Natural killer cell (primary cell): ENCODE measurements at regions not wholly inside any gene's neighbourhood (a gene's known extent, or its start where the extent isn't known, plus 50 kb on each side); places are given as distances from the start of the nearest gene placed in this dataset.

Source experiments
- ATAC-seq, 3 donors: fragments of 150-1000 bp in 2 of 3; fragments of 200-7000 bp in 1 of 3; cut with Tn5 transposase; 1 replicate in 1 of 3; 2 replicates in 2 of 3; pipeline ENCODE4 v1.10.0; 2021; ENCODE audit warnings: mild to moderate bottlenecking in 2 of 3, moderate library complexity in 2 of 3
- DNase-seq, 2 donors: peaks; one replicate each; pipeline versions ENCODE4 v3.0.0 to v3.0.0-alpha.2; 2013 to 2021; ENCODE audit warnings: mixed read lengths in 1 of 2
- H3K27ac ChIP-seq: one replicate; pipeline ENCODE4 v1.5.1; 2013; ENCODE audit warnings: mild to moderate bottlenecking, low read length
- H3K27me3 ChIP-seq: one replicate; pipeline ENCODE4 v1.6.1; 2013; ENCODE audit warnings: low read length; ENCODE audit not compliant: control insufficient read depth, insufficient read depth
- H3K36me3 ChIP-seq: one replicate; pipeline ENCODE4 v1.6.1; 2013; ENCODE audit warnings: low read length; ENCODE audit not compliant: control insufficient read depth, insufficient read depth
- H3K4me1 ChIP-seq: one replicate; pipeline ENCODE4 v1.6.1; 2013; ENCODE audit warnings: low read length; ENCODE audit not compliant: control insufficient read depth, insufficient read depth
- H3K4me3 ChIP-seq: one replicate; pipeline ENCODE4 v1.5.1; 2013; ENCODE audit warnings: low read length
- H3K9me3 ChIP-seq: one replicate; pipeline ENCODE4 v1.6.1; 2013; ENCODE audit warnings: low read length; ENCODE audit not compliant: control insufficient read depth, insufficient read depth
- H3K27ac Mint-ChIP-seq, 2 donors: one replicate each; pipeline ENCODE4 v1.8.0; 2022; ENCODE audit warnings: mild to moderate bottlenecking in 2 of 2, mixed read lengths in 2 of 2, moderate library complexity in 1 of 2
- H3K27me3 Mint-ChIP-seq, 2 donors: one replicate each; pipeline ENCODE4 v1.8.0; 2022; ENCODE audit warnings: low read depth in 2 of 2, mixed read lengths in 2 of 2
- H3K36me3 Mint-ChIP-seq: one replicate; pipeline ENCODE4 v1.8.0; 2022; ENCODE audit warnings: mixed read lengths
- H3K4me1 Mint-ChIP-seq, 2 donors: one replicate each; pipeline ENCODE4 v1.8.0; 2022; ENCODE audit warnings: mixed read lengths in 2 of 2
- H3K4me3 Mint-ChIP-seq: one replicate; pipeline ENCODE4 v1.8.0; 2022; ENCODE audit warnings: mild to moderate bottlenecking, moderate library complexity, mixed read lengths
- H3K9me3 Mint-ChIP-seq, 2 donors: one replicate each; pipeline ENCODE4 v1.8.0; 2022; ENCODE audit warnings: mixed read lengths in 2 of 2
- CTCF ChIP-seq: fragments of 200-600 bp; IDR thresholded peaks from one replicate; pipeline ENCODE4 v1.8.0; 2022; ENCODE audit warnings: antibody characterized with exemption
- WGBS: methylation state at CpG from one replicate; pipeline ENCODE4 v1.1.7; 2013; ENCODE audit warnings: missing lambda C conversion rate; ENCODE audit not compliant: insufficient coverage; 5-methylcytosine and 5-hydroxymethylcytosine counted together
- intact Hi-C: fragments of 100-400 bp; cut with micrococcal nuclease; formaldehyde crosslinking; loops from one replicate; pipeline ENCODE4 v1.14.2; 2022

GRCh38 chr20:55676097-55676496 lies 329.2 kb downstream of the CBLN4 start:
- H3K4me3 ChIP-seq = no peak overlapping the region
- no peaks in the 10 kb centered on the region for H3K27me3 Mint-ChIP-seq

DNA sequence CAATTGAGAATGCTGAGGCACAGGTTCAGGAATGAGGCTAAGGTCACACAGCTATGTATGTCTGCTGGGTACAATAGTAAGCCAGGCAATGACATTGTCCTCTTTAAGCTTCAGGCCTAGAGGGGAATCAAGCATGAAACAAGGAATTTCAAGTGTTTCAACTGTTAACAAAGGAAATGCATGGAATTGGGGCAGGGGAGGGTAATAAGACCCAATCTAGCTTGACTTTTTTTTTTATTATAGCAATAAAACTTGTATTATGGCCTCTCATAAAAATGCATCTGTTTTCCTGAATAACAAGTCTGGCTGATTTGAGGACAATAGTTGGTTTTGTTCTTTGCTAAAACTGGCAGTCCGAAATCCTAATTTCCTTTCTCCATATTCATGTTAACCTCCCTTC lies 336.7 kb downstream of the CBLN4 start:
- Mint-ChIP-seq H3K36me3 (no peaks in the 10 kb centered on the region), H3K27ac (no peak overlapping the region), H3K4me3 (no peak overlapping the region), H3K27me3 (no peaks in the 10 kb centered on the region), H3K9me3 (peaks cover 6 to 11% of the 10 kb centered on the region in 2 donors), H3K4me1 (no peaks in the 10 kb centered on the region)
- ATAC-seq = no peak
- Histone ChIP-seq H3K4me1 (no peaks in the 10 kb centered on the region), H3K4me3 (no peak overlapping the region), H3K36me3 (no peaks in the 10 kb centered on the region), H3K27ac (no peak overlapping the region), H3K9me3 (no peaks in the 10 kb centered on the region), H3K27me3 (no peaks in the 10 kb centered on the region)
- DNase-seq = no peak
- intact Hi-C loops = no loop called here
- no peak for TF ChIP-seq CTCF
- WGBS = no CpG with 5 or more reads among the region's 1 CpG

More at GRCh38 chr20:55676097-55676496, 329.2 kb downstream of the CBLN4 start:
- WGBS = 81% methylated on average over 3 of the region's 5 CpGs
- intact Hi-C loops = no loop called here
- Histone ChIP-seq H3K27ac (no peak overlapping the region), H3K4me1 (no peaks in the 10 kb centered on the region), H3K36me3 (no peaks in the 10 kb centered on the region), H3K27me3 (no peaks in the 10 kb centered on the region), H3K9me3 (no peaks in the 10 kb centered on the region)
- DNase-seq (no peak), ATAC-seq (no peak)
- Mint-ChIP-seq H3K36me3 (no peaks in the 10 kb centered on the region), H3K9me3 (peaks cover 4 to 10% of the 10 kb centered on the region in 2 donors), H3K4me3 (no peak overlapping the region), H3K4me1 (no peaks in the 10 kb centered on the region), H3K27ac (no peak overlapping the region)
- no peak for TF ChIP-seq CTCF

DNA sequence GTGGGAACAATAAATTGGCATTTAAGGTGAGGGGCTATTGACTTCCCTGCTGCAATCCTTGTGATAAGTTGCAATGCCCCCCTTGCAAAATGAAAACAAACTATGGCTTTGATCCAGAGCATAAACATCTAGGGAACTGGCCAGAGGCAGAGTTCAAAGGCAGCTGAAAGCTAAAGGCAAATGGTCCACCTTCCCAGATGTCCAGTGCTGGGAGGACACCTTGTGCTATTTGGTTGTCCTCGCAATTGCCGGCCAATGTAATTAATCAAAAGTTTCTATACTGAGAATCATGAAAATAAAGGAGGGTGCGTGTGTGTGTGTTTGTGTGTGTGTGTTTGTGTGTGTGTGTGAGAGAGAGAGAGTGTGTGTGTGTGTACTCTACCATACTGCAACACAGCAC lies 337.4 kb downstream of the CBLN4 start:
- no peak overlapping the region for H3K4me3 Mint-ChIP-seq
- DNase-seq (no peak), ATAC-seq (no peak)
- 98% methylated on average over 3 of the region's 3 CpGs for WGBS
- H3K36me3 Mint-ChIP-seq = no peaks in the 10 kb centered on the region
- Histone ChIP-seq H3K36me3 (no peaks in the 10 kb centered on the region), H3K27ac (no peak overlapping the region), H3K27me3 (no peaks in the 10 kb centered on the region), H3K4me3 (no peak overlapping the region), H3K4me1 (no peaks in the 10 kb centered on the region), H3K9me3 (no peaks in the 10 kb centered on the region)
- H3K27me3 Mint-ChIP-seq = no peaks in the 10 kb centered on the region
- no peaks in the 10 kb centered on the region for H3K4me1 Mint-ChIP-seq
- intact Hi-C loops = no loop called here
- no peak overlapping the region for H3K27ac Mint-ChIP-seq
- peaks cover 6 to 11% of the 10 kb centered on the region in 2 donors for H3K9me3 Mint-ChIP-seq
- no peak for TF ChIP-seq CTCF

- Histone ChIP-seq H3K4me1 (no peaks in the 10 kb centered on the region), H3K36me3 (no peaks in the 10 kb centered on the region), H3K9me3 (no peaks in the 10 kb centered on the region), H3K27ac (no peak overlapping the region), H3K4me3 (no peak overlapping the region), H3K27me3 (no peaks in the 10 kb centered on the region)
- H3K4me3 Mint-ChIP-seq = no peak overlapping the region
- no peak for TF ChIP-seq CTCF
- H3K27me3 Mint-ChIP-seq = no peaks in the 10 kb centered on the region
- DNase-seq (no peak), ATAC-seq (no peak)
- peaks cover 8 to 14% of the 10 kb centered on the region in 2 donors for H3K9me3 Mint-ChIP-seq
- intact Hi-C loops = no loop called here
- 83% methylated on average over 4 of the region's 4 CpGs for WGBS
- H3K4me1 Mint-ChIP-seq = no peaks in the 10 kb centered on the region
- H3K36me3 Mint-ChIP-seq = no peaks in the 10 kb centered on the region
- H3K27ac Mint-ChIP-seq = no peak overlapping the region
Measured at GRCh38 chr20:55667024-55667423, 338.3 kb downstream of the CBLN4 start.
